IMR-90 (cell line): ENCODE measurements at regions not wholly inside any gene's neighbourhood (a gene's known extent, or its start where the extent isn't known, plus 50 kb on each side); places are given as distances from the start of the nearest gene placed in this dataset.

ENCODE experiments used
- ATAC-seq: fragments of 200-7000 bp; cut with Tn5 transposase; 2 replicates; pipeline ENCODE4 v1.9.1; 2020; ENCODE audit warnings: low read depth, mild to moderate bottlenecking, moderate library complexity
- BruUV-seq: library from RNA; stranded (reverse); fragments of 400-500 nt; replicated peaks from 2 replicates; lab custom pipeline; 2021; lab: Mats Ljungman, UMichigan
- CTCF ChIA-PET: fragments of 300-600 bp; formaldehyde crosslinking; extraction: SDS; loops from one replicate; lab custom pipeline; 2021; ENCODE audit warnings: antibody characterized with exemption; lab: Yijun Ruan, JAX
- POLR2A ChIA-PET: fragments of 300-600 bp; sonication (Branson Sonifier 250); formaldehyde crosslinking; loops from one replicate; lab custom pipeline; 2022; ENCODE audit warnings: antibody characterized with exemption; ENCODE audit not compliant: unreplicated experiment; lab: Charles Lee
- DNase-seq: peaks from one replicate; pipeline ENCODE4 v3.0.0; 2013
- H2AFZ ChIP-seq: replicated peaks from 2 replicates; pipeline ENCODE3; 2013; ENCODE audit warnings: low read length, mild to moderate bottlenecking; ENCODE audit not compliant: poor library complexity
- H2AK5ac ChIP-seq: 2 replicates; pipeline ENCODE4 v1.6.1; 2013; ENCODE audit warnings: low read depth, low read length, inconsistent platforms
- H2AK9ac ChIP-seq: replicated peaks from 2 replicates; pipeline ENCODE3; 2013; ENCODE audit warnings: mild to moderate bottlenecking, low read depth, low read length, moderate library complexity; ENCODE audit not compliant: poor library complexity
- H2BK120ac ChIP-seq: 2 replicates; pipeline ENCODE4 v1.6.1; 2013; ENCODE audit warnings: low read depth, low read length, inconsistent platforms
- H2BK15ac ChIP-seq: 3 replicates; pipeline ENCODE4 v1.6.1; 2013; ENCODE audit warnings: low read depth, low read length, inconsistent platforms
- H2BK20ac ChIP-seq: 2 replicates; pipeline ENCODE4 v1.6.1; 2013; ENCODE audit warnings: low read depth, mild to moderate bottlenecking, inconsistent platforms, low read length, moderate library complexity
- H2BK5ac ChIP-seq: 2 replicates; pipeline ENCODE4 v1.6.1; 2013; ENCODE audit warnings: mild to moderate bottlenecking, low read depth, low read length, inconsistent platforms; ENCODE audit not compliant: poor library complexity, severe bottlenecking
- H3K14ac ChIP-seq: replicated peaks from 2 replicates; pipeline ENCODE4 v1.6.1; 2013; ENCODE audit warnings: low read depth, low read length, inconsistent platforms
- H3K18ac ChIP-seq: 2 replicates; pipeline ENCODE4 v1.6.1; 2013; ENCODE audit warnings: low read depth, low read length, control low read depth
- H3K23ac ChIP-seq: 2 replicates; pipeline ENCODE4 v1.6.1; 2013; ENCODE audit warnings: low read depth, low read length, inconsistent platforms
- H3K27ac ChIP-seq: 2 replicates; pipeline ENCODE4 v1.5.1; 2013; ENCODE audit warnings: mild to moderate bottlenecking, control low read depth, low read length; ENCODE audit not compliant: insufficient read depth
- H3K27me3 ChIP-seq: 2 replicates; pipeline ENCODE4 v1.6.1; 2013; ENCODE audit warnings: low read length; ENCODE audit not compliant: control insufficient read depth, insufficient read depth
- H3K36me3 ChIP-seq: 2 replicates; pipeline ENCODE4 v1.6.1; 2013; ENCODE audit warnings: low read length, mixed read lengths; ENCODE audit not compliant: control insufficient read depth, insufficient read depth
- H3K4ac ChIP-seq: 2 replicates; pipeline ENCODE4 v1.6.1; 2013; ENCODE audit warnings: low read depth, low read length, inconsistent platforms
- H3K4me1 ChIP-seq: 2 replicates; pipeline ENCODE4 v1.6.1; 2013; ENCODE audit warnings: low read length, mixed read lengths; ENCODE audit not compliant: control insufficient read depth, insufficient read depth
- H3K4me2 ChIP-seq: 2 replicates; pipeline ENCODE4 v1.6.1; 2013; ENCODE audit warnings: low read depth, mild to moderate bottlenecking, control low read depth, low read length, moderate library complexity
- H3K4me3 ChIP-seq: 2 replicates; pipeline ENCODE4 v1.5.1; 2013; ENCODE audit warnings: low read depth, mild to moderate bottlenecking, control low read depth, low read length, moderate library complexity; ENCODE audit not compliant: insufficient read depth
- H3K56ac ChIP-seq: 2 replicates; pipeline ENCODE4 v1.6.1; 2013; ENCODE audit warnings: low read length, inconsistent platforms; ENCODE audit not compliant: insufficient read depth; ENCODE audit errors: extremely low read depth
- H3K79me1 ChIP-seq, 2 experiments: 2 replicates each; pipeline ENCODE4 v1.6.1; 2013; ENCODE audit warnings: low read length in 2 of 2, inconsistent platforms in 1 of 2, low read depth in 1 of 2
- H3K9ac ChIP-seq: 2 replicates; pipeline ENCODE4 v1.6.1; 2013; ENCODE audit warnings: low read depth, low read length, control low read depth
- H3K9me1 ChIP-seq: 2 replicates; pipeline ENCODE4 v1.6.1; 2013; ENCODE audit warnings: low read length, inconsistent platforms; ENCODE audit not compliant: insufficient read depth
- H3K9me3 ChIP-seq: 2 replicates; pipeline ENCODE4 v1.6.1; 2013; ENCODE audit warnings: low read length; ENCODE audit not compliant: control insufficient read depth, insufficient read depth
- H4K20me1 ChIP-seq: 2 replicates; pipeline ENCODE4 v1.6.1; 2013; ENCODE audit warnings: low read length, inconsistent platforms; ENCODE audit not compliant: insufficient read depth
- H4K5ac ChIP-seq: 2 replicates; pipeline ENCODE4 v1.6.1; 2013; ENCODE audit warnings: mild to moderate bottlenecking, low read depth, low read length, control low read depth
- H4K8ac ChIP-seq, 2 experiments: 2 replicates each; pipeline ENCODE4 v1.6.1; 2013; ENCODE audit warnings: low read depth in 2 of 2, low read length in 2 of 2, control low read depth in 1 of 2, inconsistent platforms in 1 of 2
- H4K91ac ChIP-seq: 2 replicates; pipeline ENCODE4 v1.6.1; 2013; ENCODE audit warnings: low read depth, low read length, inconsistent platforms; ENCODE audit not compliant: insufficient read depth
- BHLHE40 ChIP-seq: fragments of 150-350 bp; IDR thresholded peaks from 2 replicates; pipeline ENCODE4 v1.6.1; 2016; ENCODE audit warnings: mild to moderate bottlenecking, low read depth, low read length
- CEBPB ChIP-seq: IDR thresholded peaks from 2 replicates; pipeline ENCODE4 v1.6.1; 2012; ENCODE audit warnings: low read depth, low read length, improper control_type of control experiment
- CHD1 ChIP-seq: IDR thresholded peaks from 2 replicates; pipeline ENCODE4 v1.6.1; 2012; ENCODE audit warnings: low read depth, low read length, improper control_type of control experiment
- FOS ChIP-seq: fragments of 150-350 bp; IDR thresholded peaks from 2 replicates; pipeline ENCODE4 v1.6.1; 2016; ENCODE audit warnings: low read depth, low read length
- MAZ ChIP-seq: IDR thresholded peaks from 2 replicates; pipeline ENCODE4 v1.6.1; 2012; ENCODE audit warnings: low read depth, mild to moderate bottlenecking, low read length, improper control_type of control experiment, moderate library complexity, borderline replicate concordance
- MXI1 ChIP-seq: IDR thresholded peaks from 2 replicates; pipeline ENCODE4 v1.6.1; 2012; ENCODE audit warnings: low read depth, mild to moderate bottlenecking, low read length, moderate library complexity, borderline replicate concordance
- NFE2L2 ChIP-seq: fragments of 150-350 bp; IDR thresholded peaks from 2 replicates; pipeline ENCODE4 v1.6.1; 2016; ENCODE audit warnings: low read depth, mild to moderate bottlenecking, low read length
- POLR2A ChIP-seq: IDR thresholded peaks from 2 replicates; pipeline ENCODE4 v1.6.1; 2012; ENCODE audit warnings: mild to moderate bottlenecking, low read depth, low read length
- RAD21 ChIP-seq: IDR thresholded peaks from 2 replicates; pipeline ENCODE4 v1.6.1; 2012; ENCODE audit warnings: low read length, improper control_type of control experiment
- RCOR1 ChIP-seq: IDR thresholded peaks from 2 replicates; pipeline ENCODE4 v1.6.1; 2012; ENCODE audit warnings: mild to moderate bottlenecking, low read length, improper control_type of control experiment; ENCODE audit not compliant: insufficient replicate concordance
- RFX5 ChIP-seq: IDR thresholded peaks from 2 replicates; pipeline ENCODE4 v1.8.0; 2012; ENCODE audit warnings: low read depth, mild to moderate bottlenecking, low read length, moderate library complexity
- SMC3 ChIP-seq: fragments of 150-350 bp; IDR thresholded peaks from 2 replicates; pipeline ENCODE4 v1.6.1; 2016; ENCODE audit warnings: low read depth, mild to moderate bottlenecking, antibody characterized with exemption, low read length, moderate library complexity
- WGBS, 2 experiments: methylation state at CpG; one replicate each; pipeline versions ENCODE4 v1.1.5 to v1.1.7; 2013; ENCODE audit warnings: missing lambda C conversion rate in 2 of 2; ENCODE audit not compliant: insufficient read length in 1 of 2; ENCODE audit errors: extremely low coverage in 2 of 2; 5-methylcytosine and 5-hydroxymethylcytosine counted together
- dilution Hi-C: fragments of 300-500 bp; cut with HindIII; formaldehyde crosslinking; loops from one replicate; pipeline ENCODE4 v1.14.3; 2018; ENCODE audit warnings: low sequenced_read_pairs; ENCODE audit not compliant: unreplicated experiment
- in situ Hi-C: fragments of 300-500 bp; cut with MboI; formaldehyde crosslinking; loops from 3 replicates; pipeline ENCODE4 v1.14.3; 2019; ENCODE audit warnings: low sequenced_read_pairs, inconsistent platforms, mixed read lengths
- intact Hi-C: fragments of 100-400 bp; cut with micrococcal nuclease; formaldehyde crosslinking; loops from 2 replicates; pipeline ENCODE4 v1.10.0; 2022
- TF ChIP-seq, protein P1 (sequence below): fragments of 150-350 bp; IDR thresholded peaks from 2 replicates; pipeline ENCODE4 v1.6.1; 2016; ENCODE audit warnings: low read depth, mild to moderate bottlenecking, low read length, moderate library complexity, borderline replicate concordance
- TF ChIP-seq, protein P2 (sequence below): conservative IDR thresholded peaks from 2 replicates; pipeline ENCODE4 v1.5.1; 2012; ENCODE audit warnings: mild to moderate bottlenecking, low read depth, low read length, improper control_type of control experiment
- TF ChIP-seq, protein P3 (sequence below): fragments of 150-350 bp; IDR thresholded peaks from 2 replicates; pipeline ENCODE4 v1.6.1; 2017; ENCODE audit warnings: mild to moderate bottlenecking, antibody characterized with exemption, low read length, low read depth

DNA sequence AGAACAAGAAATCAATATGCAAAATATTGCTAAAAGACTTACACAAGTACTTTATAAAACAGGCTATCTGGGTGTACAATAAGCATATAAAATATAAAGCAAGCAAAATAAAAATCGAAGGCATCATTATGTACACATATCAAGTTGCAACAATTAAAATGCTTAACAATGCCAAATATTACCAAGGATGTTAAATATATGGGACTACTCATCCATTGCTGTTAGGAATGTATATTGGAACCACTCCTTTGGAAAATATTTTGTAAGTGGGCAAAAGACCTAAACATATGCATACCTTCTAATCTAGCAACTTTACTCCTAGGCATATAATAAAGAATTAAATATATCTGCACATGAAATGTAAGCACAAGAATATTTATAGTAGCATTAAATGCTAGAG lies 632.6 kb upstream of the COX7C start:
- Histone ChIP-seq H3K9me1 (no peaks in the 10 kb centered on the region), H3K4me1 (no peaks in the 10 kb centered on the region), H3K9me3 (peaks cover 2% of the 10 kb centered on the region; the same call in 1 of the 2 replicates), H4K20me1 (no peaks in the 10 kb centered on the region), H2BK5ac (no peak overlapping the region), H3K9ac (no peak overlapping the region), H3K27me3 (no peaks in the 10 kb centered on the region), H3K4ac (no peak overlapping the region), H3K4me2 (no peak overlapping the region), H3K14ac (no peak overlapping the region), H3K36me3 (no peaks in the 10 kb centered on the region), H3K56ac (no peak overlapping the region), H4K5ac (no peak overlapping the region), H3K79me1 (no peaks in the 10 kb centered on the region), H3K27ac (no peak overlapping the region), H2AK9ac (no peak overlapping the region), H3K23ac (no peak overlapping the region), H3K18ac (no peak overlapping the region), H2BK120ac (no peak overlapping the region), H2BK20ac (no peak overlapping the region), H4K8ac (no peak overlapping the region), H4K91ac (no peak overlapping the region), H3K4me3 (no peak overlapping the region), H2AFZ (no peak overlapping the region), H2BK15ac (no peak overlapping the region), H2AK5ac (no peak overlapping the region)
- BruUV-seq: no TSS peak
- ChIA-PET CTCF (no interaction called here), POLR2A (no interaction called here)
- dilution Hi-C loops: no loop called here
- ATAC-seq: no peak
- no peak for DNase-seq
- intact Hi-C loops: no loop called here
- TF ChIP-seq RCOR1 (no peak), RFX5 (no peak), SMC3 (no peak), BHLHE40 (no peak), CHD1 (no peak), MAZ (no peak), RAD21 (no peak), CEBPB (no peak), MXI1 (no peak), FOS (no peak), POLR2A (no peak), NFE2L2 (no peak)
- TF ChIP-seq, protein P1, sequence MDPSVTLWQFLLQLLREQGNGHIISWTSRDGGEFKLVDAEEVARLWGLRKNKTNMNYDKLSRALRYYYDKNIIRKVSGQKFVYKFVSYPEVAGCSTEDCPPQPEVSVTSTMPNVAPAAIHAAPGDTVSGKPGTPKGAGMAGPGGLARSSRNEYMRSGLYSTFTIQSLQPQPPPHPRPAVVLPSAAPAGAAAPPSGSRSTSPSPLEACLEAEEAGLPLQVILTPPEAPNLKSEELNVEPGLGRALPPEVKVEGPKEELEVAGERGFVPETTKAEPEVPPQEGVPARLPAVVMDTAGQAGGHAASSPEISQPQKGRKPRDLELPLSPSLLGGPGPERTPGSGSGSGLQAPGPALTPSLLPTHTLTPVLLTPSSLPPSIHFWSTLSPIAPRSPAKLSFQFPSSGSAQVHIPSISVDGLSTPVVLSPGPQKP: no peak
- TF ChIP-seq, protein P2, sequence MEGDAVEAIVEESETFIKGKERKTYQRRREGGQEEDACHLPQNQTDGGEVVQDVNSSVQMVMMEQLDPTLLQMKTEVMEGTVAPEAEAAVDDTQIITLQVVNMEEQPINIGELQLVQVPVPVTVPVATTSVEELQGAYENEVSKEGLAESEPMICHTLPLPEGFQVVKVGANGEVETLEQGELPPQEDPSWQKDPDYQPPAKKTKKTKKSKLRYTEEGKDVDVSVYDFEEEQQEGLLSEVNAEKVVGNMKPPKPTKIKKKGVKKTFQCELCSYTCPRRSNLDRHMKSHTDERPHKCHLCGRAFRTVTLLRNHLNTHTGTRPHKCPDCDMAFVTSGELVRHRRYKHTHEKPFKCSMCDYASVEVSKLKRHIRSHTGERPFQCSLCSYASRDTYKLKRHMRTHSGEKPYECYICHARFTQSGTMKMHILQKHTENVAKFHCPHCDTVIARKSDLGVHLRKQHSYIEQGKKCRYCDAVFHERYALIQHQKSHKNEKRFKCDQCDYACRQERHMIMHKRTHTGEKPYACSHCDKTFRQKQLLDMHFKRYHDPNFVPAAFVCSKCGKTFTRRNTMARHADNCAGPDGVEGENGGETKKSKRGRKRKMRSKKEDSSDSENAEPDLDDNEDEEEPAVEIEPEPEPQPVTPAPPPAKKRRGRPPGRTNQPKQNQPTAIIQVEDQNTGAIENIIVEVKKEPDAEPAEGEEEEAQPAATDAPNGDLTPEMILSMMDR: no peak
- TF ChIP-seq, protein P3, sequence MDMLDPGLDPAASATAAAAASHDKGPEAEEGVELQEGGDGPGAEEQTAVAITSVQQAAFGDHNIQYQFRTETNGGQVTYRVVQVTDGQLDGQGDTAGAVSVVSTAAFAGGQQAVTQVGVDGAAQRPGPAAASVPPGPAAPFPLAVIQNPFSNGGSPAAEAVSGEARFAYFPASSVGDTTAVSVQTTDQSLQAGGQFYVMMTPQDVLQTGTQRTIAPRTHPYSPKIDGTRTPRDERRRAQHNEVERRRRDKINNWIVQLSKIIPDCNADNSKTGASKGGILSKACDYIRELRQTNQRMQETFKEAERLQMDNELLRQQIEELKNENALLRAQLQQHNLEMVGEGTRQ: no peak
- no CpG with 5 or more reads among the region's 1 CpG for WGBS, 2 experiments
- in situ Hi-C loops: no loop called here
